Esophagus muscularis mucosa (tissue), 4 donors: ENCODE measurements at regions not wholly inside any gene's neighbourhood (a gene's known extent, or its start where the extent isn't known, plus 50 kb on each side); places are given as distances from the start of the nearest gene placed in this dataset.

ENCODE experiments used
- DNase-seq: peaks from one replicate; pipeline ENCODE4 v3.0.0-alpha.2; 2017; ENCODE audit errors: extremely low spot score
- H3K27ac ChIP-seq, 4 donors: fragments of 200-600 bp; sonication (generic); replicated peaks in 1 of 4; 1 replicate in 3 of 4; 2 replicates in 1 of 4; pipeline ENCODE4 v1.5.1; 2016 to 2019; ENCODE audit warnings: mild to moderate bottlenecking in 1 of 4
- H3K27me3 ChIP-seq, 4 donors: fragments of 200-600 bp; sonication (generic); one replicate each; pipeline versions ENCODE4 v1.5.1 to v1.6.0; 2016 to 2019
- H3K36me3 ChIP-seq, 4 donors: fragments of 200-600 bp; sonication (generic); one replicate each; pipeline ENCODE4 v1.5.1; 2016 to 2019
- H3K4me1 ChIP-seq, 4 donors: fragments of 200-600 bp; sonication (generic); one replicate each; pipeline ENCODE4 v1.5.1; 2016 to 2019
- H3K4me3 ChIP-seq, 4 donors: fragments of 200-600 bp; sonication (generic); 1 replicate in 2 of 4; 2 replicates in 2 of 4; pipeline ENCODE4 v1.5.1; 2016 to 2019; ENCODE audit warnings: mild to moderate bottlenecking in 4 of 4, moderate library complexity in 1 of 4
- H3K9me3 ChIP-seq, 4 donors: fragments of 200-600 bp; sonication (generic); 1 replicate in 3 of 4; 2 replicates in 1 of 4; pipeline ENCODE4 v1.5.1; 2016 to 2019
- EP300 ChIP-seq: sonication (generic); formaldehyde crosslinking; IDR thresholded peaks from one replicate; pipeline ENCODE4 v1.6.1; 2017; ENCODE audit warnings: antibody characterized with exemption
- POLR2A ChIP-seq: fragments of 450-650 bp; IDR thresholded peaks from one replicate; pipeline ENCODE4 v1.6.1; 2017; ENCODE audit warnings: antibody characterized with exemption, moderate library complexity, mild to moderate bottlenecking, low read depth
- POLR2AphosphoS5 ChIP-seq, 2 donors: sonication (generic); formaldehyde crosslinking; IDR thresholded peaks; one replicate each; pipeline ENCODE4 v1.6.1; 2017; ENCODE audit warnings: antibody characterized with exemption in 2 of 2
- WGBS: methylation state at CpG from one replicate; pipeline ENCODE4 v1.1.5; 2018; 5-methylcytosine and 5-hydroxymethylcytosine counted together
- intact Hi-C: fragments of 100-400 bp; cut with DNase I; formaldehyde crosslinking; loops from one replicate; pipeline ENCODE4 v1.15.1; 2023
- TF ChIP-seq, protein P1 (sequence below), 3 experiments: fragments of 200-600 bp in 2 of 3; fragments of 450-650 bp in 1 of 3; sonication (generic) in 2 of 3; IDR thresholded peaks; one replicate each; pipeline ENCODE4 v1.5.1; 2017 to 2019; ENCODE audit warnings: antibody characterized with exemption in 3 of 3, mild to moderate bottlenecking in 2 of 3, moderate library complexity in 1 of 3

DNA sequence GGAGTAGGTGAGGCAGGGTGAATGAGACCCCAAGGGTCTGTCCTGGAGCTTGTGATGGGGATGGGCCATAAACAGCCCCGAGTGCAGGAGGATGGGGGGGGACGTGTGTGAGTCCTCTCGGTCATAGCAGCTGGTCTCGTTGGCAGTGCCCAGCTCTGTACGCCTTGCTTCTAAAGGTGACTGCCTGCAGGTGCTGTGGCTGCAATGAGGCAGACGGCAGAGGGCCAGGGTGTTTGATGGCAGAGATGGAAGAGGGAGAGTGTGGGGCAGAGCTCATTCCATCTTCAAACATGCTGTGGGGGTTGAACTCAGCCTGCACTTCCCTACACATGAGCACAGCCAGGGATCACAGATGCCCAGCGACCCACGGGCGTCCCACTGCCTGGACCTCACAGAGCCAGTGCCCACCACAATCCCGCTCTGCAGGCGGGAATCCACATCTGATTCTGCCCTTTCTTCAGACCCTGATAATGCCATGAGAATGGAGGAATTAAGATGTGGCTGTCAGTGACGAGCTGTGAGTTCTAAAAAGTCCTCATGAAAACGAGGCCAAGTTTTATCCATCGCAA is 123.3 kb upstream of the CDH4 start:
- TF ChIP-seq POLR2A (no peak), EP300 (no peak), POLR2AphosphoS5 (IDR thresholded peaks at IDR 0.05) (no peak)
- TF ChIP-seq, protein P1, sequence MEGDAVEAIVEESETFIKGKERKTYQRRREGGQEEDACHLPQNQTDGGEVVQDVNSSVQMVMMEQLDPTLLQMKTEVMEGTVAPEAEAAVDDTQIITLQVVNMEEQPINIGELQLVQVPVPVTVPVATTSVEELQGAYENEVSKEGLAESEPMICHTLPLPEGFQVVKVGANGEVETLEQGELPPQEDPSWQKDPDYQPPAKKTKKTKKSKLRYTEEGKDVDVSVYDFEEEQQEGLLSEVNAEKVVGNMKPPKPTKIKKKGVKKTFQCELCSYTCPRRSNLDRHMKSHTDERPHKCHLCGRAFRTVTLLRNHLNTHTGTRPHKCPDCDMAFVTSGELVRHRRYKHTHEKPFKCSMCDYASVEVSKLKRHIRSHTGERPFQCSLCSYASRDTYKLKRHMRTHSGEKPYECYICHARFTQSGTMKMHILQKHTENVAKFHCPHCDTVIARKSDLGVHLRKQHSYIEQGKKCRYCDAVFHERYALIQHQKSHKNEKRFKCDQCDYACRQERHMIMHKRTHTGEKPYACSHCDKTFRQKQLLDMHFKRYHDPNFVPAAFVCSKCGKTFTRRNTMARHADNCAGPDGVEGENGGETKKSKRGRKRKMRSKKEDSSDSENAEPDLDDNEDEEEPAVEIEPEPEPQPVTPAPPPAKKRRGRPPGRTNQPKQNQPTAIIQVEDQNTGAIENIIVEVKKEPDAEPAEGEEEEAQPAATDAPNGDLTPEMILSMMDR (IDR thresholded peaks at IDR 0.05) = no peak
- Histone ChIP-seq H3K36me3 (no peaks in the 10 kb centered on the region), H3K27ac (no peak overlapping the region), H3K9me3 (no peaks in the 10 kb centered on the region), H3K4me3 (no peak overlapping the region), H3K4me1 (peaks cover 0 to 13% (median 0%) of the 10 kb centered on the region in 4 donors), H3K27me3 (peaks cover 0 to 8% (median 0%) of the 10 kb centered on the region in 4 donors)
- intact Hi-C loops = loop anchor here (10.0 kb wide), 1 partner anchor 284 kb away; no protein-coding TSS in a partner anchor
- WGBS = 75% methylated on average over 12 of the region's 14 CpGs
- DNase-seq = no peak

DNA sequence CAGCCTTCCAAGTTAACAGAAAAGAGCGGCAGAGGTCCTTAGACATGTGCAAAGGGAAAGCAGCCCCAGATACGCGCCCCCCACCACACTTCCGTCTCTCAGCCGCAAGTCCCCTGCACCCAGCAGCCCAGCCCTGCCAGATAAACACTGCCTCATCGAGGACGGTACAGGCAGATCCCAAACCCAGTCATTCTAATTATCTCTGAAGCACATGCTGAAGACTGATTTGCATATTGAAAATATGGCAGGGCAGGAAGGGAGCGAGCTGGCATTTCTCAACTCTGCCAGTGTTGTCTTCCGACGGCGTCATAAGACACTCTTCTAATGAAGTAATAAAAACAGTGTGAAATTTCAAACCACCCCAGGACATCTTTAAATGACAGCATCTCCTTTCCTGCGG is 122.8 kb upstream of the CDH4 start:
- H3K27ac ChIP-seq = no peak overlapping the region
- 31% methylated on average over 12 of the region's 12 CpGs for WGBS
- H3K36me3 ChIP-seq = no peaks in the 10 kb centered on the region
- peaks cover 0 to 8% (median 0%) of the 10 kb centered on the region in 4 donors for H3K27me3 ChIP-seq
- no peak overlapping the region for H3K4me3 ChIP-seq
- H3K4me1 ChIP-seq = peaks cover 0 to 9% (median 0%) of the 10 kb centered on the region in 4 donors
- DNase-seq = no peak
- TF ChIP-seq POLR2AphosphoS5 (IDR thresholded peaks at IDR 0.05) (no peak), EP300 (no peak), POLR2A (no peak)
- TF ChIP-seq, protein P1 (IDR thresholded peaks at IDR 0.05) = no peak
- H3K9me3 ChIP-seq = no peaks in the 10 kb centered on the region
- intact Hi-C loops = loop anchor here (10.0 kb wide), 1 partner anchor 285 kb away; no protein-coding TSS in a partner anchor

DNA sequence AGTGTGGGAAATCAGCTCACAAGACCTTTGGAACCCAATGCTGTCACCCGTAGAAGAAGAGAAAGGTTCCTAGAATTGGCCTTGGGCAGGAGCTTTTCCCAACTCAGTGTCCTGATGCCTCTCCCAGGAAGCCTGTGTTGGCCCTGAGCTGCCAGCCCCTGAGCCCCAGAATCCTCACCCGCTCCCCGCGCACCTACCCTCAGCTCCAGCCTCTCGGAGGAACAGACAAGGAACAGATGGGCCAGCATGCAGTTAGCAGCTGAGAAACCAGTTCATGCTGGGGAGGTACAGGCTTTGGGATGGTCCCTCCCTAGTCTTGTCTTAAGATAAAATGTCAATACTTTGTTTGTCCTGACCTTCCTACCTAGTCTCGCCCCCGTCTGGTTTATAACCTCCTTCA is 121.9 kb upstream of the CDH4 start:
- intact Hi-C loops = no loop called here
- no peaks in the 10 kb centered on the region for H3K36me3 ChIP-seq
- TF ChIP-seq, protein P1 (IDR thresholded peaks at IDR 0.05) = no peak
- TF ChIP-seq EP300 (no peak), POLR2AphosphoS5 (IDR thresholded peaks at IDR 0.05) (no peak), POLR2A (no peak)
- peaks cover 0 to 8% (median 0%) of the 10 kb centered on the region in 4 donors for H3K27me3 ChIP-seq
- 82% methylated on average over 7 of the region's 7 CpGs for WGBS
- no peak overlapping the region for H3K27ac ChIP-seq
- no peaks in the 10 kb centered on the region for H3K9me3 ChIP-seq
- H3K4me1 ChIP-seq = peaks cover 0 to 6% (median 0%) of the 10 kb centered on the region in 4 donors
- H3K4me3 ChIP-seq = no peak overlapping the region
- DNase-seq = no peak

DNA sequence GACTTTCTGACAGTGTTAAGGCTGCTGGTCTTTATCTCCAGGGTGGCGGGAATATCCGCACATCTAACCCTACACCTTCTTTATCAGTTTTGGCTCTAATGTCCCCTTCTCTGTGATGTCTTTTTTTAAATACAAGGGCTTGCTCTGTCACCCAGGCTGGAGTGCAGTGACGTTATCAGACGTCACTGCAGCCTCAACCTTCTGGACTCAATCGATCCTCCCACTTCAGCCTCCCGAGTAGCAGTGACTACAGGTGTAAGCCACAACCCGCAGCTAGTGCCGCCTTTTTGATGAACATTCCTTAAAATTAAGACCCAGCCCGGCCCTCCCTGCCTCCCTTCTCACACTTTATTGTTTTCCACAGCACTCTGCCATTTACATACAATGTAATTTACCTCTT is 120.1 kb upstream of the CDH4 start:
- no peak for DNase-seq
- Histone ChIP-seq H3K9me3 (no peaks in the 10 kb centered on the region), H3K36me3 (no peaks in the 10 kb centered on the region), H3K27ac (no peak overlapping the region), H3K4me3 (no peak overlapping the region), H3K27me3 (peaks cover 0 to 8% (median 0%) of the 10 kb centered on the region in 4 donors), H3K4me1 (no peaks in the 10 kb centered on the region)
- intact Hi-C loops = no loop called here
- TF ChIP-seq POLR2AphosphoS5 (IDR thresholded peaks at IDR 0.05) (no peak), EP300 (no peak), POLR2A (no peak)
- TF ChIP-seq, protein P1 (IDR thresholded peaks at IDR 0.05) = no peak
- 90% methylated on average over 9 of the region's 9 CpGs for WGBS

DNA sequence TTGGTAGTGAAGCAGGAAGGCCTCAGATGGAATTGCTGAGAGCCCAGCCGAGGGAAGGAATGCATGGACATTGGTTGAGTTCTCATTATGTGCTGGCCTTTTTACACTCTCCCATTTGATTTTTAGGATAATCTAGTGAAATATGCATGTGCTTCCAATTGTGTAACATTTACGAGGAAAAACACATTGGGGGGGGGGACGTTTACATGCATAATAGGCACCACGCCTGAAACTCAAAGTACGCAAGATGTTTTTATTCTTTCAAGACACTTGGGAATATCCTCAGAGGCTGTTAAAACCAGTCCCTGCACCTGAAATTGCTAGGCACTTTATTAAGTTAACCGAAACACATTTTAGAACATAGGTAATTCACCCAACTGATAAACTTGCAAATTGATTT is 118.5 kb upstream of the CDH4 start:
- Histone ChIP-seq H3K4me1 (no peaks in the 10 kb centered on the region), H3K4me3 (no peak overlapping the region), H3K36me3 (no peaks in the 10 kb centered on the region), H3K27ac (no peak overlapping the region), H3K9me3 (no peaks in the 10 kb centered on the region), H3K27me3 (peaks cover 0 to 8% (median 0%) of the 10 kb centered on the region in 4 donors)
- WGBS = 75% methylated on average over 6 of the region's 6 CpGs
- intact Hi-C loops = no loop called here
- TF ChIP-seq POLR2A (no peak), POLR2AphosphoS5 (IDR thresholded peaks at IDR 0.05) (no peak), EP300 (no peak)
- TF ChIP-seq, protein P1 (IDR thresholded peaks at IDR 0.05) = no peak
- DNase-seq = no peak
